Endothelial cell of umbilical vein (primary cell): ENCODE measurements at regions not wholly inside any gene's neighbourhood (a gene's known extent, or its start where the extent isn't known, plus 50 kb on each side); places are given as distances from the start of the nearest gene placed in this dataset.

Experiments used
- CTCF ChIP-seq, 2 donors: IDR thresholded peaks; 1 replicate in 1 of 2; 2 replicates in 1 of 2; pipeline ENCODE4 v1.5.1; 2011; ENCODE audit warnings: low read length in 2 of 2, mild to moderate bottlenecking in 2 of 2, moderate library complexity in 2 of 2, control low read depth in 1 of 2, inconsistent platforms in 1 of 2, low read depth in 1 of 2; ENCODE audit not compliant: insufficient read depth in 1 of 2; ENCODE audit errors: extremely low read depth in 1 of 2
- EZH2 ChIP-seq: IDR thresholded peaks from 2 replicates; pipeline ENCODE4 v1.6.1; 2012; ENCODE audit warnings: borderline replicate concordance, low read depth, mild to moderate bottlenecking, moderate library complexity, low read length, inconsistent platforms; ENCODE audit not compliant: severe bottlenecking
- GATA2 ChIP-seq: IDR thresholded peaks from 2 replicates; pipeline ENCODE4 v1.7.0; 2011; ENCODE audit warnings: low read depth, mild to moderate bottlenecking, moderate library complexity, mixed read lengths, low read length; ENCODE audit not compliant: insufficient read length, insufficient read depth
- MAX ChIP-seq: IDR thresholded peaks from 2 replicates; pipeline ENCODE4 v1.6.1; 2011; ENCODE audit not compliant: insufficient read depth, insufficient read length
- MYC ChIP-seq: IDR thresholded peaks from one replicate; pipeline ENCODE4 v1.6.1; 2011; ENCODE audit warnings: mild to moderate bottlenecking, low read depth, low read length
- POLR2A ChIP-seq: IDR thresholded peaks from 2 replicates; pipeline ENCODE4 v1.6.1; 2012; ENCODE audit warnings: low read depth, mild to moderate bottlenecking, control low read depth, low read length
- POLR2AphosphoS5 ChIP-seq: IDR thresholded peaks from 2 replicates; pipeline ENCODE4 v1.6.1; 2012; ENCODE audit warnings: low read depth, mild to moderate bottlenecking, control low read depth, low read length, moderate library complexity; ENCODE audit not compliant: insufficient read depth

- TF ChIP-seq CTCF (IDR thresholded peaks at IDR 0.05; ENCODE audit: extremely low read depth in 1 of 2, insufficient read depth in 1 of 2, low read depth in 1 of 2, low read length in 2 of 2) (no peak), EZH2 (no peak), MYC (no peak), POLR2AphosphoS5 (no peak), POLR2A (no peak), MAX (no peak), GATA2 (no peak)
Measured at GRCh38 chr22:27199354-27199753, 542.0 kb downstream of the MIAT start.
